NT2/D1 (cell line): ENCODE measurements at regions not wholly inside any gene's neighbourhood (a gene's known extent, or its start where the extent isn't known, plus 50 kb on each side); places are given as distances from the start of the nearest gene placed in this dataset.

ENCODE experiments used
- SUZ12 ChIP-seq: IDR thresholded peaks from 2 replicates; pipeline ENCODE4 v1.6.1; 2011; ENCODE audit not compliant: insufficient read length, insufficient read depth; ENCODE audit errors: extremely low read depth
- YY1 ChIP-seq: IDR thresholded peaks from 2 replicates; pipeline ENCODE4 v1.6.1; 2011; ENCODE audit not compliant: insufficient read length, insufficient read depth
- ZNF274 ChIP-seq: IDR thresholded peaks from 2 replicates; pipeline ENCODE4 v1.6.1; 2011; ENCODE audit warnings: mild to moderate bottlenecking, low read depth, low read length

DNA sequence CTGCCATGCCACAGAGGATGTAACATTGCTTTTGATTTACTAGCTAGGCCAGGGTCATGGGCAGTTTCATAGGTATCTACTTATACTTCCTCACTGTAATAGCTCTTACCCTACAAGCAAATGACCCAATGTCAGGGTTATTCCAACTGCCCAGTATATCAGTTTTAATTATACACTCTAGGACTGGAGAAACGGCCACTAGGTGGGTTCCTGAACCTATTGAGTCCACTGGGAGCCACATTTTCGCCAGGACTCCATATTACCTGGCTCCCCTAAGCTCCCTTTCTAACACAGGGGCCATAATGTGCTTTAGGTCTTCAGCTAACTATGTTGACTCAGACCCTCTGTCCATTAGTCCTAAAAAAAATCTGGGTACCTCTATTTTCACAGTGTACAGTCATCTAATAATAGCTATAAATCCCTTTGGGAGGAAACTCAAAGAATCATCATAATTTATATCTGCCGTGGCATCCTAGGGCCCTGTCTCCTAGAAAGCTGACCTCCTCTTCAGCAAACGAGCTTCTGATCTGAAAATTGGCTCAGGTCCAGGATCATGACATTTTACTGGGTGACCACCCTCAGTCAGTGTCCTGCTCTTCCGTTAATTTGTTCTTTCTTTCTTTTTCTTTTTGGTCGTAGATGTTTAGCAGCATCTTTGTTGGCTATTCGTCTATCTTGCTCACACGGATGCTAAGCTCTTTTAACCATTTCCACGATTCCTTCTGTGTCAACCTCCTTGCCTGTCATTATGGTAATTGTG is 244.3 kb downstream of the FAM76B start:
- TF ChIP-seq YY1 (no peak), ZNF274 (no peak), SUZ12 (no peak)
